Dendritic cell treated with granulocyte-macrophage colony-stimulating factor and Interleukin-4, amounts not matched to agents 40 ng/mL and 50 ng/mL, for 4 days (primary cell): ENCODE measurements at regions not wholly inside any gene's neighbourhood (a gene's known extent, or its start where the extent isn't known, plus 50 kb on each side); places are given as distances from the start of the nearest gene placed in this dataset.

Experiments
- H3K27ac Mint-ChIP-seq: one replicate; pipeline ENCODE4 v1.8.0; 2022; ENCODE audit warnings: mild to moderate bottlenecking, mixed read lengths
- H3K27me3 Mint-ChIP-seq: one replicate; pipeline ENCODE4 v1.8.0; 2022; ENCODE audit warnings: mild to moderate bottlenecking, mixed read lengths
- H3K36me3 Mint-ChIP-seq: one replicate; pipeline ENCODE4 v1.8.0; 2022; ENCODE audit warnings: low read depth, mixed read lengths
- H3K4me1 Mint-ChIP-seq: one replicate; pipeline ENCODE4 v1.8.0; 2022; ENCODE audit warnings: low read depth, mixed read lengths
- H3K4me3 Mint-ChIP-seq: one replicate; pipeline ENCODE4 v1.8.0; 2022; ENCODE audit warnings: mild to moderate bottlenecking, moderate library complexity, mixed read lengths
- H3K9me3 Mint-ChIP-seq: one replicate; pipeline ENCODE4 v1.8.0; 2022; ENCODE audit warnings: mixed read lengths
- intact Hi-C: fragments of 100-400 bp; cut with micrococcal nuclease; formaldehyde crosslinking; loops from one replicate; pipeline ENCODE4 v1.15.0; 2022

DNA sequence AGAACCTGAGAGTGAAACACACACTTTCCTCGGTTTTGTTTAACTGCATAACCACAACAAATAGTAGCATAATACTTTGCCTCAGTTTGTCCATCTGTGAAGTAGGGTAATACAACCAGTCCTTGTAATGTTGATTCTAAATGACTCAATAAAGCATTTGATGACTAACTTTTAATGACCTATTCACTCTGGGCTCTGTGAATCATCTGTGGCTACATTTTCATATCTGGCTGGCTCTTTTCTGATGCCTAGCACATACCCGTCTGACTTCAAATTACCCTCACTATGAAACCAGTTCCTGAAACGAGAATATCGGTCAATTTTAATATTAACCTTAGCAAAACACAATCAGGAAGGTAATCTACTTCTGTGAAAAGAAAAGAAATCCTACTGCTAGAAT, 151.0 kb downstream of the SH2D1A start:
- no peak overlapping the region for H3K27ac Mint-ChIP-seq
- H3K36me3 Mint-ChIP-seq, result no peaks in the 10 kb centered on the region

GRCh38 chrX:124501586-124501985, 155.2 kb downstream of the SH2D1A start:
- H3K9me3 Mint-ChIP-seq, result no peaks in the 10 kb centered on the region
- H3K36me3 Mint-ChIP-seq, result no peaks in the 10 kb centered on the region
- no peaks in the 10 kb centered on the region for H3K4me1 Mint-ChIP-seq
- no peak overlapping the region for H3K27ac Mint-ChIP-seq
- no peak overlapping the region for H3K4me3 Mint-ChIP-seq
- no peaks in the 10 kb centered on the region for H3K27me3 Mint-ChIP-seq
- intact Hi-C loops, result no loop called here

More for the DNA sequence above, 151.0 kb downstream of the SH2D1A start:
- H3K4me3 Mint-ChIP-seq, result no peak overlapping the region
- no peaks in the 10 kb centered on the region for H3K27me3 Mint-ChIP-seq
- intact Hi-C loops, result no loop called here
- H3K4me1 Mint-ChIP-seq, result no peaks in the 10 kb centered on the region
- no peaks in the 10 kb centered on the region for H3K9me3 Mint-ChIP-seq

- Mint-ChIP-seq H3K36me3 (no peaks in the 10 kb centered on the region), H3K4me1 (no peaks in the 10 kb centered on the region), H3K27me3 (no peaks in the 10 kb centered on the region), H3K4me3 (no peak overlapping the region), H3K27ac (no peak overlapping the region), H3K9me3 (no peaks in the 10 kb centered on the region)
- intact Hi-C loops, result no loop called here
Observed at GRCh38 chrX:124502166-124502565, 155.8 kb downstream of the SH2D1A start.

DNA sequence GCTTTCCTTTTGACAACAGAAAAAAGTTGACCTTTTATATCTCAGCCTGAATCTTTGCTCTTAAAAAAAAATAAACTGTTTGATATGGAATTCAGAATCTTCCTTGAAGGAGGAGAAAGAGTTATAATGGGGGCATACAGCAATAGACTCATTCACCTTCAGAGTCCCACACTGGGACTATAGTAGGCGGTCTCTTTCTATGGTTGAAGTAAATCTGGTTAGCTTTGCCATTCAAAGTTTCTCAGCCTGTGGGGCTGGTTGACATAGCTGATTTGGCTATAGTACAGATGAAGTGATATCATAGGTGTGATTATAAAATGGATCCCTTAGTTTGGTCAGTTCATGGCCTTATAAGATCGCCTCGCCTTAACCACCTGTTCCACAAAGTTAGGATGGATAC, 156.2 kb downstream of the SH2D1A start:
- intact Hi-C loops, result no loop called here

GRCh38 chrX:124504111-124504983, 158.0 kb downstream of the SH2D1A start:
- Mint-ChIP-seq H3K4me3 (no peak overlapping the region), H3K27me3 (no peaks in the 10 kb centered on the region), H3K9me3 (no peaks in the 10 kb centered on the region), H3K4me1 (no peaks in the 10 kb centered on the region), H3K36me3 (no peaks in the 10 kb centered on the region), H3K27ac (no peak overlapping the region)
- intact Hi-C loops, result no loop called here

More for the DNA sequence above, 156.2 kb downstream of the SH2D1A start:
- H3K4me3 Mint-ChIP-seq, result no peak overlapping the region
- H3K9me3 Mint-ChIP-seq, result no peaks in the 10 kb centered on the region
- no peaks in the 10 kb centered on the region for H3K27me3 Mint-ChIP-seq
- no peaks in the 10 kb centered on the region for H3K4me1 Mint-ChIP-seq
- no peaks in the 10 kb centered on the region for H3K36me3 Mint-ChIP-seq
- H3K27ac Mint-ChIP-seq, result no peak overlapping the region

DNA sequence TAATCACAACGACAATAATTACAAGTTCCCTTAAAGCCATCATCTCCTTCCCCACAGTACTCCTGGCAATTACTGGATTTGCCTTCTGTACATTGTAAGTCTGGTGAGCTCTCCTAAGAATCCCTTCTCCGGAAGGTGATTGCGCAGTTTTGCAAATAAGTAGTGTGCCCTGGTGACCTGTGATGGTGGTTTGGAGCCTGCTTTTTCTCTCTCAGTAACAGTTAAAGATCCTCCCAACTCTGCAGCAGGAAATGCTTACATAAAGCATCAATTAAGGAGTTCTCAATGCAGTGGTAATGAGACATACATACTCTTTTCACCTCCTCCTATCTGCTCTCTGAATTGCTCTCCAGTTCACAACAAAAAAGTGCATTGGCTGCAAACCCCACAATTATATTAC, 159.7 kb downstream of the SH2D1A start:
- Mint-ChIP-seq H3K4me3 (no peak overlapping the region), H3K36me3 (no peaks in the 10 kb centered on the region), H3K4me1 (no peaks in the 10 kb centered on the region), H3K27me3 (no peaks in the 10 kb centered on the region), H3K27ac (no peak overlapping the region), H3K9me3 (no peaks in the 10 kb centered on the region)
- intact Hi-C loops, result no loop called here

GRCh38 chrX:124507246-124507645, 160.9 kb downstream of the SH2D1A start:
- no peaks in the 10 kb centered on the region for H3K27me3 Mint-ChIP-seq
- no peaks in the 10 kb centered on the region for H3K4me1 Mint-ChIP-seq

DNA sequence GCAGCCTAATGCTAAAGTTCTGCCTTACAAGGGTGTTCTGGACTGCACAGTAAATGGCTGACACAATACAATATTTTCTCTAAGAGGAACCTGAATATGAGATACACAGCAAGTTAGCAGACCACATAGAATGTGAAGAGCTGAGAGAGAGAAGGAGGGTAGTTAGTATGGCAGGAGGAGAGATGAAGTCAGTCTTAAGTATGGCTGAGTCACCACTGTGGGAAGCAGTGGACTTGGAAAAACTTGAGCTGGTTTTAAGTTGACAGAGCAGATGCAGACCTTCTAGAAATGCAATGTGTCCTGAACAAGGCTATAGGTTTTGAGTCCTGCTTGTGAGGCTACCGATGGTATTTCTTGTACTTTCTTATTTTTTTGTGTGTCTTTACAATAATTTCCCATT, 172.5 kb downstream of the SH2D1A start:
- Mint-ChIP-seq H3K4me1 (no peaks in the 10 kb centered on the region), H3K9me3 (no peaks in the 10 kb centered on the region), H3K27ac (no peak overlapping the region), H3K4me3 (no peak overlapping the region), H3K27me3 (no peaks in the 10 kb centered on the region), H3K36me3 (no peaks in the 10 kb centered on the region)
- intact Hi-C loops, result no loop called here

More at GRCh38 chrX:124507246-124507645, 160.9 kb downstream of the SH2D1A start:
- intact Hi-C loops, result no loop called here
- Mint-ChIP-seq H3K27ac (no peak overlapping the region), H3K36me3 (no peaks in the 10 kb centered on the region), H3K4me3 (no peak overlapping the region), H3K9me3 (no peaks in the 10 kb centered on the region)

DNA sequence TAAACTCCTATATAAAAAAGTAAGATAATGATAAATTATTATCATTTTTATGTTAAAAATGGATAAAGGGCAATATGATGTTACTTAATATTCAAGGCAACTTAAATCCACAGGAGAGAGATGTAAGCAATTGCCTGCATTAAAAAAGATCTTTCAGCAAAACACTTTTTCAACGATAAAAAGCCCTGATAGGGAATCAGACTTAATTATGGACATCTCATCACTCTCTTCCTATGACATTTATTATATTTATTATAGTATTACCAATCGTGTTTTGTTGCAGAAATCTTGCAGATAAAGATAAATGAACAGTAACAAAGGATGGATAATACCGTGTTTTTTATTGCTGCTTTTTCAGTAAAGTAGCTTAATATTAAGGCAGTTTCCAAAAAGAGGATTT, 178.5 kb downstream of the SH2D1A start:
- H3K9me3 Mint-ChIP-seq, result no peaks in the 10 kb centered on the region
- no peaks in the 10 kb centered on the region for H3K36me3 Mint-ChIP-seq
- no peaks in the 10 kb centered on the region for H3K27me3 Mint-ChIP-seq
- no peaks in the 10 kb centered on the region for H3K4me1 Mint-ChIP-seq
- no peak overlapping the region for H3K4me3 Mint-ChIP-seq
- intact Hi-C loops, result no loop called here
- H3K27ac Mint-ChIP-seq, result no peak overlapping the region

GRCh38 chrX:124529786-124530185, 183.4 kb downstream of the SH2D1A start:
- Mint-ChIP-seq H3K4me1 (no peaks in the 10 kb centered on the region), H3K27ac (no peak overlapping the region), H3K27me3 (no peaks in the 10 kb centered on the region), H3K36me3 (no peaks in the 10 kb centered on the region), H3K4me3 (no peak overlapping the region), H3K9me3 (no peaks in the 10 kb centered on the region)
- intact Hi-C loops, result no loop called here

DNA sequence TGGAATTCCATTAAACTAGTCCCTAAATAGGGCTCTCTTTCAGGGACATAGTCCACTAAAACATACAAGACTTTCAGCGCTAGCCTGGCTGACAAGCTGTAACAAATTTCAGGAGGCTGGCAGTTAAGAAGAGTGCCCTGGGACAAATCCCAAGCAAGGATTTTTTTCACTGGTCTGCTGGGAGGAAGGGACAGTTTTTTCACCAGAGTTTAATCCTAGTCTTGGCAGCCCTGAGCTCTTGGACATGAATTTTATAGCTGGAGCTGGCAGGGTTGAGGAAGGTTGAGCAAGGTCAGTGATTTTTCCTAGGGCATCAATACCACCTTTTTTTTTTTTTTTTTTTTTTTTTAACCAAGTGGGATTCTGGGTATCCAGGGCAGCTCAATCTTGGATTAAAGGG, 184.4 kb downstream of the SH2D1A start:
- no peaks in the 10 kb centered on the region for H3K9me3 Mint-ChIP-seq
- no peak overlapping the region for H3K27ac Mint-ChIP-seq
- H3K36me3 Mint-ChIP-seq, result no peaks in the 10 kb centered on the region
- H3K4me1 Mint-ChIP-seq, result no peaks in the 10 kb centered on the region
- H3K4me3 Mint-ChIP-seq, result no peak overlapping the region
- no peaks in the 10 kb centered on the region for H3K27me3 Mint-ChIP-seq
- intact Hi-C loops, result no loop called here

DNA sequence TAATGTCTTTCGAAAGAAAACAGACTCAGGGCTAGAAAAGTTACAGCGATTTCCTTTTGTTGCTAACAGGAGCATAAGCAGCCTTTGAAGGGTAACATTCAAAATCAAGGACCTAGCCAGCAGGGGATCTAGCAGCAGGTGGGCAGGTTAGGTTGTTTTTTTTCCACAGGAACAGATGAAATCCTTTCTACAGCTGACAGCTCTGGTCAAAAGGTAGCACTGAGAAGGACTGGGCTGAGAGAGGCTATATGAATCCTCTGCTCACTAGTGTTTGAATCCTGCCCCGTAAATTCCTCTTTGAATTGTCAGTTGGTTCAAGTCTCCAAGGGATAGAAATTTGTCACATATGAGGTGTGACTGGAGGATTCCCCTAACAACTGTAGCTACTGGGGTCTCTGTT, 188.2 kb downstream of the SH2D1A start:
- H3K27me3 Mint-ChIP-seq, result no peaks in the 10 kb centered on the region
- H3K4me1 Mint-ChIP-seq, result no peaks in the 10 kb centered on the region
- H3K27ac Mint-ChIP-seq, result no peak overlapping the region
- intact Hi-C loops, result no loop called here
- no peaks in the 10 kb centered on the region for H3K9me3 Mint-ChIP-seq
- no peak overlapping the region for H3K4me3 Mint-ChIP-seq
- no peaks in the 10 kb centered on the region for H3K36me3 Mint-ChIP-seq

DNA sequence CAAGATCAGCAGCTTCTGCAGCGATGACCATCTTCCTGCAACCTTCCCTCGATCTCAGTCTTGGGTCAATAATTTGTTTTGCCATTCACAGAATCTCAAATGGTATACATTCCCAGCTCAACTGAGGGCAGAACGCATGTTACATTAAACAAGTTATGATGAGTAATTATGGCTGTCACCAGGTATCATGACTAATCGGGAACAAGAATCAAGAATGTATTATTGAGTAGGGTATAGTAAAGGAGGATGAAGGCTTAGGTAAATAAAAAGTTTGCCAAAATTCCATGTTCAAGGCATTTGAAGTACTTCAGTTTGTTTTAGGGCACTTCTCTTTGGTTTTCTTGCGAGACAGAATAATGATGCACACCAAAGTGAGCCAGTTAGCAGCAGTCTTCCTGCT, 194.1 kb downstream of the SH2D1A start:
- intact Hi-C loops, result no loop called here
- Mint-ChIP-seq H3K4me3 (no peak overlapping the region), H3K4me1 (no peaks in the 10 kb centered on the region), H3K27me3 (no peaks in the 10 kb centered on the region), H3K9me3 (no peaks in the 10 kb centered on the region), H3K36me3 (no peaks in the 10 kb centered on the region), H3K27ac (no peak overlapping the region)

- intact Hi-C loops, result no loop called here
- Mint-ChIP-seq H3K4me3 (no peak overlapping the region), H3K27ac (no peak overlapping the region), H3K27me3 (no peaks in the 10 kb centered on the region), H3K9me3 (no peaks in the 10 kb centered on the region), H3K4me1 (no peaks in the 10 kb centered on the region), H3K36me3 (no peaks in the 10 kb centered on the region)
Observed at GRCh38 chrX:124548571-124548970, 202.2 kb downstream of the SH2D1A start.

GRCh38 chrX:124555036-124555595, 208.8 kb downstream of the SH2D1A start:
- intact Hi-C loops, result no loop called here
- no peak overlapping the region for H3K4me3 Mint-ChIP-seq
- no peaks in the 10 kb centered on the region for H3K9me3 Mint-ChIP-seq

More at GRCh38 chrX:124555036-124555595, 208.8 kb downstream of the SH2D1A start:
- H3K27ac Mint-ChIP-seq, result no peak overlapping the region
- H3K36me3 Mint-ChIP-seq, result no peaks in the 10 kb centered on the region
- H3K27me3 Mint-ChIP-seq, result no peaks in the 10 kb centered on the region
- no peaks in the 10 kb centered on the region for H3K4me1 Mint-ChIP-seq
